ENCODE measurements at regions not wholly inside any gene's neighbourhood (a gene's known extent, or its start where the extent isn't known, plus 50 kb on each side); places are given as distances from the start of the nearest gene placed in this dataset.

DNA sequence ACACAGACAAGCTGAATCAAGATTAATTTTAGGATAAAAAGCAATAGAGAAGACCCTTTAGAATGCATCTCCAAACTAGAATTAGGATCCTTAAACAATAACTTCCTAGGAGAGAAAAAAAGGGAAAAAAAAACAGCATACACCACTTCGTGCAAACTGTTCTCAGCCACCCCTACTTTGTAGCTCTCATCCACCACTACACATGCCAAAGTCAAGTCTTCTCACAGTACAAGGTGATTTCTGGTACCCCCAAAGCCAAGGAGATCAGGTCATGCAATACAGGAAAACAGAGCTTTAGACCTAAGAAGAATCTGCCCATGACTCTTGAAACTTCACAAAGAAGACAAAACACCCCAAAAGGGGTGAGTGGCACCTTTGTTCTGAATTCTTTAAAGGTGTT is 166.9 kb downstream of the SUCNR1 start:
- no peaks in the 10 kb centered on the region for H3K4me1 ChIP-seq (ENCODE audit: insufficient read depth, low read length)
- no peak for DNase-seq
- H3K27ac ChIP-seq (ENCODE audit: low read length) = no peak overlapping the region
- peaks cover 24% of the 10 kb centered on the region for H3K9me3 ChIP-seq (ENCODE audit: insufficient read depth, low read length, severe bottlenecking)
- H3K79me2 ChIP-seq (ENCODE audit: insufficient read depth, low read length) = no peaks in the 10 kb centered on the region
- no peaks in the 10 kb centered on the region for H3K36me3 ChIP-seq (ENCODE audit: insufficient read depth, low read length)
- no peak for TF ChIP-seq EZH2 (IDR thresholded peaks at IDR 0.05; ENCODE audit: borderline replicate concordance, low read depth, low read length, severe bottlenecking)
- TF ChIP-seq, protein P1, sequence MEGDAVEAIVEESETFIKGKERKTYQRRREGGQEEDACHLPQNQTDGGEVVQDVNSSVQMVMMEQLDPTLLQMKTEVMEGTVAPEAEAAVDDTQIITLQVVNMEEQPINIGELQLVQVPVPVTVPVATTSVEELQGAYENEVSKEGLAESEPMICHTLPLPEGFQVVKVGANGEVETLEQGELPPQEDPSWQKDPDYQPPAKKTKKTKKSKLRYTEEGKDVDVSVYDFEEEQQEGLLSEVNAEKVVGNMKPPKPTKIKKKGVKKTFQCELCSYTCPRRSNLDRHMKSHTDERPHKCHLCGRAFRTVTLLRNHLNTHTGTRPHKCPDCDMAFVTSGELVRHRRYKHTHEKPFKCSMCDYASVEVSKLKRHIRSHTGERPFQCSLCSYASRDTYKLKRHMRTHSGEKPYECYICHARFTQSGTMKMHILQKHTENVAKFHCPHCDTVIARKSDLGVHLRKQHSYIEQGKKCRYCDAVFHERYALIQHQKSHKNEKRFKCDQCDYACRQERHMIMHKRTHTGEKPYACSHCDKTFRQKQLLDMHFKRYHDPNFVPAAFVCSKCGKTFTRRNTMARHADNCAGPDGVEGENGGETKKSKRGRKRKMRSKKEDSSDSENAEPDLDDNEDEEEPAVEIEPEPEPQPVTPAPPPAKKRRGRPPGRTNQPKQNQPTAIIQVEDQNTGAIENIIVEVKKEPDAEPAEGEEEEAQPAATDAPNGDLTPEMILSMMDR (IDR thresholded peaks at IDR 0.05; ENCODE audit: borderline replicate concordance, extremely low read depth, low read length, poor library complexity, severe bottlenecking) = no peak
- no peak overlapping the region for H2AFZ ChIP-seq (ENCODE audit: low read depth, low read length)
- no peak for ATAC-seq (ENCODE audit: insufficient read depth, low read depth)
- no peak overlapping the region for H3K4me2 ChIP-seq (ENCODE audit: insufficient read depth, low read length)
- no peaks in the 10 kb centered on the region for H4K20me1 ChIP-seq (ENCODE audit: insufficient read depth, low read length)
- no peak overlapping the region for H3K4me3 ChIP-seq (ENCODE audit: low read depth in 1 of 2, low read length in 2 of 2)
- H3K9ac ChIP-seq (ENCODE audit: low read depth, low read length) = no peak overlapping the region
- H3K27me3 ChIP-seq (ENCODE audit: insufficient read depth, low read length, poor library complexity) = no peaks in the 10 kb centered on the region

DNA sequence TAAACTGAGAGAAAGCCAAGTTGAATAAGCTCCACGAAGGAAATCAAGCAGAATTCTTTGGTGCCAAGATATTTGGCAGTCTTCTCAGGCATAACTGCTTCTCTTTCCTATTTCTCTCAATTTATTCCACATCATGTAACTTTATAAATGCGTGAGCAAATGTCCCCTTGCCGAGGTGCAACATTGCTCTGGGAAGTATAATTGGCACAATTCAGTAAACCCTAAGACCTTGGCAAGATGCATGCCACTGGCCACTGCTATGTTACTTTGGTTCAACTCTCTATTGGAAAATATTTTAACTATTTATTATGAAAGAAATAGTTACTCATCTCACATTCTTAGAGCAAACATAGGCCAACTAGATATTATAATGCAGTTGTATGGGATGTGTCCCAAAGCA is 170.2 kb downstream of the SUCNR1 start:
- Histone ChIP-seq H3K9me3 (ENCODE audit: insufficient read depth, low read length, severe bottlenecking) (no peaks in the 10 kb centered on the region), H3K79me2 (ENCODE audit: insufficient read depth, low read length) (no peaks in the 10 kb centered on the region), H3K27ac (ENCODE audit: low read length) (no peak overlapping the region), H2AFZ (ENCODE audit: low read depth, low read length) (no peak overlapping the region), H3K9ac (ENCODE audit: low read depth, low read length) (no peak overlapping the region), H3K4me3 (ENCODE audit: low read depth in 1 of 2, low read length in 2 of 2) (no peak overlapping the region), H4K20me1 (ENCODE audit: insufficient read depth, low read length) (no peaks in the 10 kb centered on the region), H3K4me2 (ENCODE audit: insufficient read depth, low read length) (no peak overlapping the region), H3K27me3 (ENCODE audit: insufficient read depth, low read length, poor library complexity) (no peaks in the 10 kb centered on the region), H3K36me3 (ENCODE audit: insufficient read depth, low read length) (no peaks in the 10 kb centered on the region), H3K4me1 (ENCODE audit: insufficient read depth, low read length) (no peaks in the 10 kb centered on the region)
- TF ChIP-seq EZH2 (IDR thresholded peaks at IDR 0.05; ENCODE audit: borderline replicate concordance, low read depth, low read length, severe bottlenecking) = no peak
- TF ChIP-seq, protein P1 (IDR thresholded peaks at IDR 0.05; ENCODE audit: borderline replicate concordance, extremely low read depth, low read length, poor library complexity, severe bottlenecking) = no peak
- DNase-seq = no peak
- no peak for ATAC-seq (ENCODE audit: insufficient read depth, low read depth)

DNA sequence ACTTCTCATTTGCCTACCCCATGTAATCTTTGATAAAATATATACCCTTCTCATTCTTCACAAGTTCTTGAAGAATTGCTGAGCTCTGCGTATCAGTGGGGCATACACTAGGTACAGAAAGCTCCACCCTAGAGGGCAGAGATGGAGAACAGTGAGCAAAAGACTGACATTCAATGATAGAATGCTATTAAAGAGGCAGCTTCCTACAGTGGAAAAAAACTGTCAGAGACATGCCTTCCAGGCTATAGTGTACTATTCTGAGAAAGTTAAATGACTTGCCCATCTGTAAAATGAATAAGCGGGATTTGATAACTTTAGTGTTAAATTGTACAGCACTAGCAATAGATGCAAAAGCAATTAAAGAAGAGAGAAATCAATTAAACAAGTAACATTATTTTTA is 172.8 kb downstream of the SUCNR1 start:
- Histone ChIP-seq H4K20me1 (ENCODE audit: insufficient read depth, low read length) (no peaks in the 10 kb centered on the region), H3K79me2 (ENCODE audit: insufficient read depth, low read length) (no peaks in the 10 kb centered on the region), H2AFZ (ENCODE audit: low read depth, low read length) (no peak overlapping the region), H3K4me2 (ENCODE audit: insufficient read depth, low read length) (no peak overlapping the region), H3K36me3 (ENCODE audit: insufficient read depth, low read length) (no peaks in the 10 kb centered on the region), H3K4me3 (ENCODE audit: low read depth in 1 of 2, low read length in 2 of 2) (no peak overlapping the region), H3K4me1 (ENCODE audit: insufficient read depth, low read length) (no peaks in the 10 kb centered on the region), H3K27me3 (ENCODE audit: insufficient read depth, low read length, poor library complexity) (no peaks in the 10 kb centered on the region), H3K9ac (ENCODE audit: low read depth, low read length) (no peak overlapping the region), H3K9me3 (ENCODE audit: insufficient read depth, low read length, severe bottlenecking) (no peaks in the 10 kb centered on the region), H3K27ac (ENCODE audit: low read length) (no peak overlapping the region)
- DNase-seq = no peak
- TF ChIP-seq, protein P1 (IDR thresholded peaks at IDR 0.05; ENCODE audit: borderline replicate concordance, extremely low read depth, low read length, poor library complexity, severe bottlenecking) = no peak
- TF ChIP-seq EZH2 (IDR thresholded peaks at IDR 0.05; ENCODE audit: borderline replicate concordance, low read depth, low read length, severe bottlenecking) = no peak
- ATAC-seq (ENCODE audit: insufficient read depth, low read depth) = no peak

- ATAC-seq (ENCODE audit: insufficient read depth, low read depth) = no peak
- H3K27ac ChIP-seq (ENCODE audit: low read length) = no peak overlapping the region
- TF ChIP-seq, protein P1 (IDR thresholded peaks at IDR 0.05; ENCODE audit: borderline replicate concordance, extremely low read depth, low read length, poor library complexity, severe bottlenecking) = no peak
- TF ChIP-seq EZH2 (IDR thresholded peaks at IDR 0.05; ENCODE audit: borderline replicate concordance, low read depth, low read length, severe bottlenecking) = no peak
Measured at GRCh38 chr3:152047465-152047864, 174.0 kb downstream of the SUCNR1 start.

More at GRCh38 chr3:152047465-152047864, 174.0 kb downstream of the SUCNR1 start:
- no peaks in the 10 kb centered on the region for H3K79me2 ChIP-seq (ENCODE audit: insufficient read depth, low read length)
- H3K4me1 ChIP-seq (ENCODE audit: insufficient read depth, low read length) = no peaks in the 10 kb centered on the region
- no peaks in the 10 kb centered on the region for H3K9me3 ChIP-seq (ENCODE audit: insufficient read depth, low read length, severe bottlenecking)
- no peak overlapping the region for H3K4me3 ChIP-seq (ENCODE audit: low read depth in 1 of 2, low read length in 2 of 2)
- DNase-seq = no peak
- no peaks in the 10 kb centered on the region for H3K27me3 ChIP-seq (ENCODE audit: insufficient read depth, low read length, poor library complexity)
- no peaks in the 10 kb centered on the region for H3K36me3 ChIP-seq (ENCODE audit: insufficient read depth, low read length)
- no peaks in the 10 kb centered on the region for H4K20me1 ChIP-seq (ENCODE audit: insufficient read depth, low read length)
- H3K4me2 ChIP-seq (ENCODE audit: insufficient read depth, low read length) = no peak overlapping the region
- H2AFZ ChIP-seq (ENCODE audit: low read depth, low read length) = no peak overlapping the region
- H3K9ac ChIP-seq (ENCODE audit: low read depth, low read length) = no peak overlapping the region

All from DND-41 (cell line).